ENCODE measurements at regions not wholly inside any gene's neighbourhood (a gene's known extent, or its start where the extent isn't known, plus 50 kb on each side); places are given as distances from the start of the nearest gene placed in this dataset.
"Not testable (repeated sequence)": the region's sequence is repeated elsewhere in the genome, so short reads cannot be mapped to it uniquely, and the experiment has no call there.

- DNase-seq (ENCODE audit: low read depth) = no peak
Measured at GRCh38 chr3:153552887-153553604, 391.0 kb downstream of the RAP2B start.

- no peak for DNase-seq (ENCODE audit: low read depth)
Measured at GRCh38 chr3:153553605-153553945, 391.5 kb downstream of the RAP2B start.

GRCh38 chr3:153555919-153556318, 393.9 kb downstream of the RAP2B start:
- DNase-seq (ENCODE audit: low read depth) = no peak

DNA sequence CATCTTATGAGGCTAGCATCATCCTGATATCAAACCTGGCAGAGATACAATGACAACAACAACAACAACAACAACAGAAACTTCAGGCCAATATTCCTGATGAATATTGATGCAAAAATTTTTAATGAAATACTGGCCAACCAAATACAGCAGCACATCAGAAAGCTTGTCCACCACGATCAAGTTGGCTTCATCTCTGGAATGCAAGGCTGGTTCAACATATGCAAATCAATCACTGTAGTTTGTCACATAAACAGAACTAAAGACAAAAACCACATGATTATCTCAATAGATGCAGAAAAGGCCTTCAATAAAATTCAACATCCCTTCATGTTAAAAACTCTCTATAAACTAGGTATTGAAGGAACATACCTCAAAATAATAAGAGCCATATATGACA, 397.3 kb downstream of the RAP2B start:
- DNase-seq (ENCODE audit: low read depth) = not testable (repeated sequence)

DNA sequence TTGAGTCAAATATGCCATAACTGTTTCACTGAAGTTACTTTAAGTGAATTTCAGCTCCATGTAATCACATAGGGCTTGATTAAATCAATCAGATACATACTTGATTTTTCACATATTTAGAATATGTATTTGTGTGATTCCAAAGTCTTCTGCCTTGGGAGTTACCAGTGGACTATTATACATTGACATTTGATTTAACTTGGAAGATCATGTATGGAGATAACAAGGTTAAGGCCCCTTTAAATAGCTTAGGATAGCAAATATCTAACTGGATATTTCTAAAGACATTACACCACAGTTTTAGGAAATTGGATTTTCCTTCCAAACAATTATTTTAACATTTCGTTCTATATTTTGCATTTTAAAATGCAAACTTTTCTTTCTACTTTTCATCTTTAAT, 405.0 kb downstream of the RAP2B start:
- no peak for DNase-seq (ENCODE audit: low read depth)

- DNase-seq (ENCODE audit: low read depth) = no peak
Measured at GRCh38 chr3:153567556-153567955, 405.5 kb downstream of the RAP2B start.

DNA sequence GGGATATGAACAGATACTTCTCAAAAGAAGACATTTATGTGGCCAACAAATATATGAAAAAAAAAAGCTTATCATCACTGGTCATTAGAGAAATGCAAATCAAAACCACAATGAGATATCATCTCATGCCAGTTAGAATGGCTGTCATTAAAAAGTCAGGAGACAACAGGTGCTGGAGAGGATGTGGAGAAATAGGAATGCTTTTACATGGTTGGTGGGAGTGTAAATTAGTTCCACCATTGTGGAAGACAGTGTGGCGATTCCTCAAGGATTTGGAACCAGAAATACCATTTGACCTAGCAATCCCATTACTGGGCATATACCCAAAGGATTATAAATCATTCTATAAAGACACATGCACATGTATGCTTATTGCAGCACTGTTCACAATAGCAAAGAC, 408.5 kb downstream of the RAP2B start:
- not testable (repeated sequence) for DNase-seq (ENCODE audit: low read depth)

DNA sequence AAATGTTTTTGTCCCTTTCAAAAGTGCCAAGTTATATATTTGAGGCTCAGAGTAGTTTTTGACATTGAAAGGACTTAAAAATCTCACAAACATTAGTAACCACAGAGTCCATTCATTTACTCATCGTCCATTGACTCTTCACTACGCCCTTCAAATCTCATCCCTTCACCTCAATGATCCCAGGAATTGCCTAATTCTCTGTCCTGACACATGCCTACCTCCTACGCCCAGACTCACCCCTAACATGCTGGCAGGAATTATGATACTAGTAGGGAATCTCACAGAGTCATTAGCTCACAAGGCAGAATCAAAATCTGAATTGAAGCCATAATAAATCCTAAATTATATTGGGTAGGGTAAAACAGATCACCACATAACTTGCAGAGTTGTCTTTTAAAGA, 410.1 kb downstream of the RAP2B start:
- no peak for DNase-seq (ENCODE audit: low read depth)

- DNase-seq (ENCODE audit: low read depth) = no peak
Measured at GRCh38 chr3:153572654-153573053, 410.6 kb downstream of the RAP2B start.

DNA sequence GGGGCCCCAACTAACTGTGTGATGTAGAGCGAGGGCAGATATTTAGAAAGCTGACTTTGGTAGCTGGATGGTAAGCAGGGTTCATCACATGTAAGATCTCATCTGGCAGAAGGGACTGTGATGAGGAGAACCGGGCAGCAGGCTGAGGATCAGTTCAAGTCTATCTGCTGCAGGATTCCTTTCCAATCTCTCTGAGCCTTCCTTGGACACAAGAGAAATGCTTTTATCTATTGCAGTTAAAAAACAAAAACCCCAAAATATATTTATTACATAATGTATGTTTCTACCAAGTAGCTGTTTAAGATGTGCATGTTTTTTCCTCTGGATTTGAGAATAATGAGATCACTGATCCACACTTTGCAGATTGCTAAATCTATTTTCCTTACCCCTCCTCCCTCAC, 411.5 kb downstream of the RAP2B start:
- no peak for DNase-seq (ENCODE audit: low read depth)

DNA sequence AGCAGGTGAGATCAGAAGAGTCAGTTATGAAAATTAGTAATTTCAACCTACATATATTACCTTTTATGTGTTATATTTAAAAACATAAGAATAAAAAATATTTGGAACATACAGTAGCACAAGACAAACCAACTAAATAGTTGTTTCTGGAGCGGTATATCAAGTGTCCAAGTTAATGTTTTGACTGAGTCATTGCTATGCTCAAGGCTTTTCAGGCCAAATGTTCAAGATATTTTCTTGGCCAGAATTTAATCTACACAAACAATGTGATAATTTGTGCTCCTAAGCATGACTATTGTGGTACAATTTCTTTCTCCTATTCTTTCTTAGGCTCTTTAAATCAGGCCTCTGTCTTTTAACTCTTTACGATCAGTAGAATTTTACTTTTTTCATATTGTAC, 412.4 kb downstream of the RAP2B start:
- DNase-seq (ENCODE audit: low read depth) = no peak

DNA sequence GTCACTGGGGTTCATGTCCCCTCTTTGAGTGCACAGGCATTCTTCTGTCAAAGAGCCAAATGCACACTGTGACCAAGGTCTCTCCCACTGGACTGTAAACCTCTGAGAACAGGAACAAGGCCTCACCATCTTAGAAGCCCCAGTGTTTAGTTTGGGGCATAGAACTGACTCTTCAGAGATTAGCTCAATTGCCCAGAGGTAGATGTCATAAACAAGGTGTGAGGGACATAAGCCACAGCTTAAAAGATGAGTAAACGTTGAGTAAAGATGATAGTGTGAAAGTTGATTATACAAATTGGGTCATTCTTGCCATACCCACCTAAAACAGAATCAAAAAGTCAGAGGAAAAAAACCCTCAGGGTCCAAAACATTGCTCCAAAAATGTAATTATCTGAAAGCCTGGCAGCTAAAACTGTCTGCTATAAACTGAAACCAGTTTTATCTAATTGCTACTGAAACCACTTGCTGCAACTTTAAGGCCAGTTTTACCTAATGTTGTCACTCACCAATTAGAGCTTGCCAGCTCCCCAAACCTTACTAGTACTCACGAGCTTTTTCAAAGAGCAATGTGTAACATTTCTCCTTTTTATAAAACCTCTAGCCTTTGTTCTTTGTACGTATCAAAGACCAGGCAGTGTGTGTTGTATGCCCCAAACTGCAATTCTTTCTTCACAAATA, 415.2 kb downstream of the RAP2B start:
- DNase-seq (ENCODE audit: low read depth) = no peak

- DNase-seq (ENCODE audit: low read depth) = no peak
Measured at GRCh38 chr3:153578046-153578445, 416.0 kb downstream of the RAP2B start.

GRCh38 chr3:153590051-153590450, 428.0 kb downstream of the RAP2B start:
- no peak for DNase-seq (ENCODE audit: low read depth)

DNA sequence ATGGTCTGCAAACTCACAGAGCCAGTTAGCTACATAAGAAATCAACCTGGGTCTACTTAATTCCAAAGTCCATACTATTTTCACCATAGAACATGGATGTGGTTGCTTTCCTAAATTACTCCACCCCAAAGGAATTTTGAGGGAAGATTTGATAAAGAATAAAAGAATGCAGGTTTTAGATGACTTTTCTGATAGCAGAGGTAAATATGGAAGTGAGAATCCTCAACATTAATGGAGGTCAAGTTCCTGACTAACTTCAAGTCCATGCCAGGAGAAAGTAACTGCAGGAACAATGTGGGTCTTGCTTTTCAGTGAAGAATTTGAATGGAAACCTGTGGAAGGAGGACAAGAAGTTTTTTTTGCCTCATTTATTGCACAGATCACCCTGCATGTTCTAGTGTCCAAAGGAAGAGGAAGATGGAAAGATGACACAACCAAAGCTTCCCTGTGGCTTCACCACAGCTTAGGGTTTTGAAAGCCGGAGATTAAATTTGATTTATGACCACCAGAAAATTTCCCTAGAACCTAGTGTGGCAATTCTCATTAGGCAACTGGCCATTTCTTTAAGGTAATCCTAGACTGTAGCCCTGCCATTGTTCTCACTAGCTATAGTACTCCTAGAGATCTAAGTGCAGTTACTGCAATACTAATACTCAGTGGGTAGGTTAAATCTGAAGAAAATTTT, 429.7 kb downstream of the RAP2B start:
- no peak for DNase-seq (ENCODE audit: low read depth)

- DNase-seq (ENCODE audit: low read depth) = no peak
Measured at GRCh38 chr3:153595186-153595815, 433.3 kb downstream of the RAP2B start.

DNA sequence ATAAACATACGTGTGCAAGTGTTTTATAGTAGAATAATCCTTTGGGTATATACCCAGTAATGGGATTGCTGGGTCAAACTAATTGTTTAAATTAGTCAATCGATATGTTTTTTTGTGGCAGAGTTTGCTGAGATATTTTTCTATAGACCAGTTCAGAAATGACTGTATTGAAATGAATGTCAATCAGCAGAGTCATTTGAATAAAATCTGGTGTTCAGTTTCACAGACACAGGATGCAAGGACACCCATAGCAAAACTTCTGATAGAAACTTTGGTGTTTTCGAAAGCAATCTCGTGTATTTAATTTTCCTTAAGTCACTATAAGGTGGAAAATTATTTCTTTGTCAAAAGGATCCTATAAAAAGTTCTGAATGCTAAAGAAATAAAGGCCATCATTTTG, 434.4 kb downstream of the RAP2B start:
- DNase-seq (ENCODE audit: low read depth) = no peak

- no peak for DNase-seq (ENCODE audit: low read depth)
Measured at GRCh38 chr3:153599685-153600084, 437.7 kb downstream of the RAP2B start.

DNA sequence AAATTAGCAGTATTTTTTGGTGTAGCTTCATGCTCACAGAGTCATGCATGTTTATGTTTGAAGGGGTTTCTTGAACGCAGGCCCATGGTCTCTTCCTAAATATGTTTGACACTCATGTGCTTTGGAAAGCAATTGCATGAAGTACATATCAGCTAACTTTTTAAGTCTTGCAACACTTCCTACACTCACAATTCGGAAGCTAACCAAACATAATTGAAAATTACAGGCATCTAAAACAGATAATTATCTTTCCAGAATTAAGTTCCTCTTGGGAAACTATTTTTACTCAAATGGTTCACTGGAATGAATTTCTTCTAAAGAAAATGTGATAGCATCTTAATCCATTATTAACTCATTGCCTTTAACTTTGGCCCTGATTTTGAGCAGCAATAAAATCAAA, 438.9 kb downstream of the RAP2B start:
- DNase-seq (ENCODE audit: low read depth) = no peak

DNA sequence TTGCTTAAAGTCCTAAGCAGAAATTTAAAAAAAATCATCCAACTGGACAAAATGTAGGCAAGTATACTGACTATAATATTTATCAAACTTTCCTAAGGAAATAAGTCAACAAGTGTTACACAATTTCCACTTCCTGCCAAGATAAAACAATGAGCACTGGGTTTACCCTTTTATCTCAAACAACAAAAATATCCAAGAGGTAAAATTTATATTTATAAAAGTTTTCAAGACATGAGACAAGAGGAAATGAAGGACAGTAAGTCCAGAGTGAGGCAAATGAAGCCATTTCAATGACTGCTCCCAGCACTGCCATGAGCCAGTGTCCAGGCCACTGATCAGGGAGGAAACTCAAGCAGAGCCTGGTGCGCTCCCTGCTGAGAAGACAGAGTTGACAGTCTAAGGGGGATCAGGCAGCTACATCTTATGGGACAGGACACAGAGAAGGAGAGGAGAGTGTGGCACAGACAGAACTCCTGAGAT, 439.4 kb downstream of the RAP2B start:
- no peak for DNase-seq (ENCODE audit: low read depth)

DNA sequence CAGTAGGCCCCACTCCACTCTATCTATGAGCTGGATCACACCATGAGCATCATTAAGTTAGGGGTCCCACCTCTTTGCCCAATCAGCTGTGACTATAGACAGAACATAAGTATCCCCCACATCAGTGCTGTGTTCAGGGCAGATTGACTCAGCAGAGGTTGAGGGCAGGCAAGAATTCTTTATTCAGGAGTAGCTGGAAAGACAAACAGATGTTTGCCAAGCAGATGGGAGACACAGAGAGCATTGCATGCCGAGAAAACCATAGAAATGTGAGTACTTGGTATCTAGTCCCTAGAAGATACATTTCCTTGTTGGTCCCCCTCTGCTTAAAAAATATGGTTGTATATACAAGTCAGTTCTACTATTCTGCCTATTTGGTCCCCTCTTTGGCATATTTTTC, 440.8 kb downstream of the RAP2B start:
- no peak for DNase-seq (ENCODE audit: low read depth)

- no peak for DNase-seq (ENCODE audit: low read depth)
Measured at GRCh38 chr3:153614140-153614539, 452.1 kb downstream of the RAP2B start.

- DNase-seq (ENCODE audit: low read depth) = no peak
Measured at GRCh38 chr3:153614563-153614962, 452.5 kb downstream of the RAP2B start.
